SK-N-MC (cell line): ENCODE measurements at regions not wholly inside any gene's neighbourhood (a gene's known extent, or its start where the extent isn't known, plus 50 kb on each side); places are given as distances from the start of the nearest gene placed in this dataset.

Experiments
- DNase-seq: peaks from one replicate; pipeline ENCODE4 v3.0.0-alpha.2; 2011; ENCODE audit warnings: low read depth, low spot score
- H3K27ac ChIP-seq: fragments of 200-600 bp; sonication (generic); 2 replicates; pipeline ENCODE4 v1.5.1; 2016; ENCODE audit warnings: mixed run types
- H3K36me3 ChIP-seq: fragments of 200-600 bp; sonication (generic); 2 replicates; pipeline ENCODE4 v1.6.1; 2017; ENCODE audit warnings: antibody characterized with exemption, low read length, mixed read lengths; ENCODE audit not compliant: insufficient read depth
- H3K4me3 ChIP-seq: fragments of 200-600 bp; sonication (generic); 2 replicates; pipeline ENCODE4 v1.5.1; 2016
- H3K9ac ChIP-seq: fragments of 200-600 bp; sonication (generic); 2 replicates; pipeline ENCODE4 v1.8.0; 2017; ENCODE audit warnings: mixed run types, mixed read lengths; ENCODE audit not compliant: insufficient read length
- H3K9me3 ChIP-seq: fragments of 200-600 bp; sonication (generic); 2 replicates; pipeline ENCODE4 v1.6.1; 2017; ENCODE audit warnings: low read depth, mild to moderate bottlenecking, antibody characterized with exemption, low read length, moderate library complexity, mixed read lengths
- EZH2 ChIP-seq: fragments of 200-600 bp; sonication (generic); IDR thresholded peaks from one replicate; pipeline ENCODE4 v1.6.1; 2017; ENCODE audit warnings: antibody characterized with exemption
- FOXP2 ChIP-seq: optimal IDR thresholded peaks from 2 replicates; pipeline ENCODE3; 2011; ENCODE audit warnings: mild to moderate bottlenecking, moderate library complexity; ENCODE audit not compliant: insufficient read depth; ENCODE audit errors: extremely low read length, control extremely low read depth
- POLR2AphosphoS5 ChIP-seq: IDR thresholded peaks from 2 replicates; pipeline ENCODE4 v1.6.1; 2012; ENCODE audit warnings: mild to moderate bottlenecking, low read depth, low read length, borderline replicate concordance

- H3K4me3 ChIP-seq = no peak overlapping the region
- no peak for DNase-seq
- no peak overlapping the region for H3K9ac ChIP-seq
- TF ChIP-seq FOXP2 (no peak), POLR2AphosphoS5 (no peak), EZH2 (no peak)
- no peaks in the 10 kb centered on the region; the same call in 1 of the 2 replicates for H3K9me3 ChIP-seq
- no peaks in the 10 kb centered on the region for H3K36me3 ChIP-seq
- no peak overlapping the region for H3K27ac ChIP-seq
Observed at GRCh38 chr14:55760789-55761566, 181.0 kb downstream of the KTN1 start.

- Histone ChIP-seq H3K9me3 (no peaks in the 10 kb centered on the region; the same call in 1 of the 2 replicates), H3K36me3 (no peaks in the 10 kb centered on the region), H3K27ac (no peak overlapping the region), H3K9ac (no peak overlapping the region), H3K4me3 (no peak overlapping the region)
- no peak for TF ChIP-seq POLR2AphosphoS5
- TF ChIP-seq EZH2 = no peak
- no peak for TF ChIP-seq FOXP2
- no peak for DNase-seq
Observed at GRCh38 chr14:55761651-55762050, 181.6 kb downstream of the KTN1 start.

- Histone ChIP-seq H3K27ac (no peak overlapping the region), H3K36me3 (no peaks in the 10 kb centered on the region), H3K9ac (no peak overlapping the region), H3K4me3 (no peak overlapping the region), H3K9me3 (no peaks in the 10 kb centered on the region; the same call in 1 of the 2 replicates)
- TF ChIP-seq FOXP2 (no peak), POLR2AphosphoS5 (no peak), EZH2 (no peak)
- DNase-seq = no peak
Observed at GRCh38 chr14:55762595-55763232, 182.7 kb downstream of the KTN1 start.

GRCh38 chr14:55764784-55765183, 184.8 kb downstream of the KTN1 start:
- Histone ChIP-seq H3K27ac (no peak overlapping the region), H3K36me3 (no peaks in the 10 kb centered on the region), H3K9ac (no peak overlapping the region), H3K9me3 (no peaks in the 10 kb centered on the region; the same call in 1 of the 2 replicates), H3K4me3 (no peak overlapping the region)
- DNase-seq = no peak
- TF ChIP-seq POLR2AphosphoS5 (no peak), FOXP2 (no peak), EZH2 (no peak)

- H3K36me3 ChIP-seq = no peaks in the 10 kb centered on the region
- H3K9me3 ChIP-seq = no peaks in the 10 kb centered on the region; the same call in 1 of the 2 replicates
- no peak for DNase-seq
- no peak overlapping the region for H3K9ac ChIP-seq
- no peak for TF ChIP-seq FOXP2
- no peak for TF ChIP-seq EZH2
- no peak for TF ChIP-seq POLR2AphosphoS5
- no peak overlapping the region for H3K27ac ChIP-seq
- no peak overlapping the region for H3K4me3 ChIP-seq
Observed at GRCh38 chr14:55766071-55766470, 186.1 kb downstream of the KTN1 start.

- no peak overlapping the region for H3K9ac ChIP-seq
- no peak overlapping the region for H3K27ac ChIP-seq
- no peak overlapping the region for H3K4me3 ChIP-seq
- no peaks in the 10 kb centered on the region for H3K36me3 ChIP-seq
- H3K9me3 ChIP-seq = no peaks in the 10 kb centered on the region; the same call in 1 of the 2 replicates
- TF ChIP-seq FOXP2 (no peak), POLR2AphosphoS5 (no peak), EZH2 (no peak)
- DNase-seq = no peak
Observed at GRCh38 chr14:55767286-55767685, 187.3 kb downstream of the KTN1 start.

GRCh38 chr14:55769877-55770276, 189.9 kb downstream of the KTN1 start:
- no peaks in the 10 kb centered on the region for H3K36me3 ChIP-seq
- no peak for TF ChIP-seq FOXP2
- TF ChIP-seq POLR2AphosphoS5 = no peak
- no peak for TF ChIP-seq EZH2
- no peak overlapping the region for H3K27ac ChIP-seq
- no peak for DNase-seq
- no peak overlapping the region for H3K4me3 ChIP-seq
- no peaks in the 10 kb centered on the region for H3K9me3 ChIP-seq
- H3K9ac ChIP-seq = no peak overlapping the region

GRCh38 chr14:55771242-55771981, 191.4 kb downstream of the KTN1 start:
- Histone ChIP-seq H3K9me3 (no peaks in the 10 kb centered on the region), H3K27ac (no peak overlapping the region), H3K36me3 (no peaks in the 10 kb centered on the region), H3K4me3 (no peak overlapping the region), H3K9ac (no peak overlapping the region)
- TF ChIP-seq FOXP2 (no peak), EZH2 (no peak), POLR2AphosphoS5 (no peak)
- no peak for DNase-seq
